GM21390 (cell line): ENCODE measurements at regions not wholly inside any gene's neighbourhood (a gene's known extent, or its start where the extent isn't known, plus 50 kb on each side); places are given as distances from the start of the nearest gene placed in this dataset.
"Not testable (repeated sequence)": the region's sequence is repeated elsewhere in the genome, so short reads cannot be mapped to it uniquely, and the experiment has no call there.

ENCODE experiments used
- ATAC-seq: cut with Tn5 transposase; IDR thresholded peaks from one replicate; pipeline ENCODE4 v1.9.1; 2021; ENCODE audit not compliant: unreplicated experiment

GRCh38 chr5:120917214-120917758 lies 453.2 kb downstream of the PRR16 start:
- ATAC-seq = no peak

- no peak for ATAC-seq
These were observed 454.9 kb downstream of the PRR16 start for GRCh38 chr5:120919017-120919416.

GRCh38 chr5:120923026-120923425 lies 458.9 kb downstream of the PRR16 start:
- ATAC-seq = no peak

- no peak for ATAC-seq
These were observed 462.4 kb downstream of the PRR16 start for GRCh38 chr5:120926471-120926870.

GRCh38 chr5:120927950-120928530 lies 463.9 kb downstream of the PRR16 start:
- no peak for ATAC-seq

GRCh38 chr5:120932480-120932879 lies 468.4 kb downstream of the PRR16 start:
- no peak for ATAC-seq

GRCh38 chr5:120934031-120934430 lies 469.9 kb downstream of the PRR16 start:
- ATAC-seq = no peak

- ATAC-seq = no peak
These were observed 472.6 kb downstream of the PRR16 start for GRCh38 chr5:120936652-120937051.

- no peak for ATAC-seq
These were observed 474.5 kb downstream of the PRR16 start for GRCh38 chr5:120938604-120939003.

- no peak for ATAC-seq
These were observed 478.7 kb downstream of the PRR16 start for GRCh38 chr5:120942596-120943350.

- ATAC-seq = not testable (repeated sequence)
These were observed 485.5 kb downstream of the PRR16 start for GRCh38 chr5:120949596-120949995.

GRCh38 chr5:120953445-120953844 lies 489.3 kb downstream of the PRR16 start:
- not testable (repeated sequence) for ATAC-seq

GRCh38 chr5:120954255-120954654 lies 490.2 kb downstream of the PRR16 start:
- no peak for ATAC-seq

- ATAC-seq = no peak
These were observed 491.7 kb downstream of the PRR16 start for GRCh38 chr5:120955795-120956194.

- ATAC-seq = no peak
These were observed 494.9 kb downstream of the PRR16 start for GRCh38 chr5:120958877-120959485.

- no peak for ATAC-seq
These were observed 496.4 kb downstream of the PRR16 start for GRCh38 chr5:120960510-120960909.

- no peak for ATAC-seq
These were observed 503.3 kb downstream of the PRR16 start for GRCh38 chr5:120967366-120967765.

GRCh38 chr5:120974690-120975089 lies 510.6 kb downstream of the PRR16 start:
- no peak for ATAC-seq

- ATAC-seq = no peak
These were observed 518.3 kb downstream of the PRR16 start for GRCh38 chr5:120982351-120982750.

GRCh38 chr5:120985526-120985925 lies 521.4 kb downstream of the PRR16 start:
- ATAC-seq = no peak

GRCh38 chr5:120988491-120988890 lies 524.4 kb downstream of the PRR16 start:
- ATAC-seq = no peak

- no peak for ATAC-seq
These were observed 524.8 kb downstream of the PRR16 start for GRCh38 chr5:120988941-120989340.
